Posterior vena cava (tissue), 2 donors: ENCODE measurements at regions not wholly inside any gene's neighbourhood (a gene's known extent, or its start where the extent isn't known, plus 50 kb on each side); places are given as distances from the start of the nearest gene placed in this dataset.

Experiments used
- DNase-seq: peaks from one replicate; pipeline ENCODE4 v3.0.0-alpha.2; 2020; ENCODE audit warnings: low spot score
- intact Hi-C, 2 donors: fragments of 100-400 bp; cut with DNase I; formaldehyde crosslinking; loops; one replicate each; pipeline versions ENCODE4 v1.14.1 to v1.14.2; 2022 to 2023
- donor health status: DM: yes; HTN: yes; CAD: no.
- donor health status: DM: yes; HTN: yes; CAD: no.

- intact Hi-C loops, result no loop called here
- no peak for DNase-seq
Observed at GRCh38 chr5:152813526-152813925, 408.4 kb upstream of the NMUR2 start.

DNA sequence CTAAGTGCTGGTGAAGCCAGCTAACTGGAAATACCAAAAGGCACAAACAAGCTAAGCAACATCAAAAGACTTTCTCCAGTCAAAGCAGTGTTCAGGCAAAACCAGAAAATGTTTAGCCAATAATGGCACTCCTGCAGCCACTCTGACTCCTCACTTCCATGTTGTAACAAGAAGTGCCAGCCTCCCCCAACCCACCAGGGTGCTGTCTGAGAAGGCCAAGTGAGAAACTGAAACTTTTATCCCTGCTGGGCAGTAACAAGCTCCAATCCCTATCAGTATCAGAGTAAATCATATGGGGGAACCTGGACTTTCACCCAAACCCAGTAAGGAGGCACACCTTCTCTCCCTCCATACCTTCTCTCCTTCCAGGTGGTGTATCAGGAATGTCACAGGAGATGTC lies 414.8 kb upstream of the NMUR2 start:
- no peak for DNase-seq
- intact Hi-C loops, result no loop called here

- DNase-seq, result no peak
- intact Hi-C loops, result no loop called here
Observed at GRCh38 chr5:152824316-152824715, 419.2 kb upstream of the NMUR2 start.

GRCh38 chr5:152838241-152838786 lies 433.2 kb upstream of the NMUR2 start:
- intact Hi-C loops, result no loop called here
- DNase-seq, result no peak

- intact Hi-C loops, result no loop called here
- no peak for DNase-seq
Observed at GRCh38 chr5:152844713-152845112, 439.6 kb upstream of the NMUR2 start.

- no peak for DNase-seq
- intact Hi-C loops, result no loop called here
Observed at GRCh38 chr5:152853361-152853760, 448.3 kb upstream of the NMUR2 start.

GRCh38 chr5:152855441-152855840 lies 450.4 kb upstream of the NMUR2 start:
- intact Hi-C loops, result no loop called here
- no peak for DNase-seq

DNA sequence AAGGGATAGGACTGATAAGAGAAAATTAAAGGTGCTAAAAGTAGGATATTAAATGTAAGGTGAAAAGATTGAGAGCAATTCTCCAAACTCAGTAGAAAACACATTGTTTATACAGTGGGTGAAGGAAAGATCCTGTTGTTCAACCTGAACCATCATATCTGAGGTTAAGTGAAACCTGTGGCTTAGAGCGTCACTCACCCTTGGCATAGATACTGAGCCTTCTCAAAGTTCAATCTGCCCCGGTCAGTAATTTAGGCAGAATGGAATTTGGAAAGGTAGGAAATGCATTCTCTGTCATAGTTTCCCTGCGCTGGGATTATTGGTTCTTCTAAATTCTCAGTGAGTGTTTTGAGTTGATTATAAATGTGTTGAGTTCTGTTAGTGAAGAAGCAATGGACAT lies 456.2 kb upstream of the NMUR2 start:
- DNase-seq, result no peak
- intact Hi-C loops, result no loop called here

- DNase-seq, result no peak
- intact Hi-C loops, result no loop called here
Observed at GRCh38 chr5:152864447-152864846, 459.4 kb upstream of the NMUR2 start.

- intact Hi-C loops, result no loop called here
- no peak for DNase-seq
Observed at GRCh38 chr5:152864991-152865390, 459.9 kb upstream of the NMUR2 start.

- DNase-seq, result no peak
- intact Hi-C loops, result no loop called here
Observed at GRCh38 chr5:152869971-152870370, 464.9 kb upstream of the NMUR2 start.

DNA sequence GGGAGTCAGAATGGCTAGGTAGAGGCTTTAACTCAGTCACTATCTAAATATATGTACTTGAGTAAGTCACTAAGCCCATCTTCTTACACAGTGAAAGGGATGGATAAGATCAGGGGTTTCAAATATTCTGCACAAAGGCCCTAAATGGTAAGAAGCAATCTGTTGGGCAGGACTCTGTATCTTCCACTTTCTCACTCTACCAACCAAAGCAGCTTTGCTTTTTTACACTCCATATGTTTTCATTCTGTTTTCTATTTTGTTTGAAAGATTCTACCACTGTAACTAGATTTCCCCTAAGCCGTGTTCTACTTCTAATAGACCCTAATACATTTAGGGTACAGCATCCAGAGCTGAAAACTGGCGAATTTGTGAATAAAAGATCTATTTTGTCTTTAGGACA lies 477.5 kb upstream of the NMUR2 start:
- DNase-seq, result no peak
- intact Hi-C loops, result no loop called here

DNA sequence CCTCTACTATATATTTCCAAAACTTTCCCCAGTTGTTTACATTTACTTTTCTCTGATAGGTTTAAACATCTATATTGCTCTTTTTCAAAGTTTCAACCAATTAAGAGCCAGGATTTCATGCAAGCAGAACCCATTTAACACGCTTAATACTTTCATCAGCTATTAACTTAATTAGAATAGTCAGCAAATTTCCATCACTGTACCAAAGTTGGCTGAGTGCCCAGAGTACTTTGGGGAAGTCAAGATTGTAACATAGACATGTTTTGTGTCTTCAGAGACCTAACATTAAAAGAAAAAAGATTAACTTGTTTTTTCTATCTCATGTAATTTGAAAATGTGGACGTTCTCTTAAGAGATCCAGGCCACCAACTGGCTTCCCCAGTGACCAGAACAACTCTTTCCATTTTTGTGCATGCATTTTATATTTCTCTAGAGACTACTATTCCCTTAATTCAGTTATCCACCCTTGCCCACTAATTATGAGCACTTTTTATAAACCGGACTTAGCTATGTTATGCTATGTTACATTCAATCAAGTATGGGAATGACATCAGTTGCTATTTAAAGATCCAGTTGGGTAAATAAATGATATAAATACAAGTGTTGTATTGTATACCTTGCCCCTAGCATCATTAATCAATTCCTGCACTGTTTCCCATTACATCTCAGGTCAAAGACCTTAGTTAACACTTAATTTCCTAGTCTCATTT lies 478.1 kb upstream of the NMUR2 start:
- intact Hi-C loops, result no loop called here
- DNase-seq, result no peak

DNA sequence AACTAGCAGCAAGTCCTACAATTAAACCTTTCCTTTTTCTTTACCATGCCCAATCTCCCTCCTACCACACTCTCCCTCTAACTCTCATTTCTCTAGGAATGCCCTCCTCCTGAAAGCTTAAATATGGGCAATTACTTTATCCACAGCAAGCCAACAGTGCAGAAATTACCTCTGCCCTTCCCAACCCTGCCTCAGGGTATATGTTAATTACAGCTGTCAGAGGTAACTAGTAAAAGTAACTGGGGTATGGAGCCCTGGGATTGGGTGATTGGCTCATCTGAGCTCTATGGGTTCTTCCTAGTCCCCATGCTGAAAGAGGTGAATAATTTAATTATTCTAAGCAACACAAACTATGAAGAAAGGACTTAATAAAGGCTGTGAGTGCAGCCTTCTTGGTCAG lies 478.9 kb upstream of the NMUR2 start:
- intact Hi-C loops, result no loop called here
- DNase-seq, result no peak

GRCh38 chr5:152900332-152900731 lies 495.3 kb upstream of the NMUR2 start:
- DNase-seq, result no peak
- intact Hi-C loops, result no loop called here

DNA sequence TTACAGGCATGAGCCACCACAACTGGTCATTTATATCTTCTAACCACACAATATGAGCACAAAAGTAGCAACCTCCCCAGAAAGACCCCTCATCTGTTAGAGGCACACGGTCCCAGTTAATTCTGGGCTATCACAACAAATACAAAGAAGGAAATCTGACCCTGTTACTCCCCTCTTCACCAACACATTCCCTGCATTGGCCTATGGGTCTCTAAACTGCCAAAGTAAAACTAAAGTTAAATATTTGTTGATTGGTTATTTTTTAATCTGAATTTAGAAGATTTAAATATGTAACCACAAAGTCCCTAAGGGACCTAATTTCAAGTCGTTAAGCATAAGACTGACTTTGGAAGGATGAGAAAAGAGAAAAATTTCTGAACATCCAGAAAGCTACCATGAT lies 496.7 kb upstream of the NMUR2 start:
- intact Hi-C loops, result no loop called here
- DNase-seq, result no peak

GRCh38 chr5:152905286-152905685 lies 500.2 kb upstream of the NMUR2 start:
- intact Hi-C loops, result no loop called here
- no peak for DNase-seq

DNA sequence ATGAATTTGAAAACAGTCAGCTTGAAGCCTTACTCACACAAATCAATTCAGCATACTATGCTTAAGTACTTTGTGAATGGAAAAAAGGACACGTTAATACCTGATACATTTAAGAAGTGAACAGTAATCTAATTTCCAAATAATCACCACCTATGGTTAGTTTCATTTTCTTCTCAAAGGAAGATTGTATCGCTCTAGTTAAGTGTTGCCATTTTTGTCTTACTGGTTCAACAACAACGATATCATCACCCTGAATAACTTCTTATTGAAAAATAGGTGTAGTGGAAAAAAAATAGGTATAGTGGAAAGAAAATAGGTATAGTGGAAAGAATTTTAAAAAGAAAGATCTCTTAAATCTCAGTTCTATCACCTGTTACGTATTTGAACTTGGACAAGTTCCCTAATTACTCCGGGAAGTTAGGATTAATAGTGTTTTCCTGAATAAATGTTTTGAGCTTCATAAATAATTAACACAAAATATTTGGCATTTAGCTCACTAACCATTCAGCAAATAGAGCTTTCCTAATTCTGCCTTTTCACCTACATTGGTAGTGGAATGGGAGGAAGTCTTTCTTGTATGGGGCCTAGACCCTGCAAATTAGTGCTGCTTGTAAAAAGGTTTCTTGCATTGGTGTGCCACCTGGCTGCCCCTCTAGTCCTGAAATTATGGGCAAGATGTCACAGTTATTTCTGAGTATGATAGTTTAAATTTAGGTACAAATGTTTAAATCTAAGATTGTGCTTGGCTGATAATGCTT lies 502.6 kb upstream of the NMUR2 start:
- intact Hi-C loops, result no loop called here
- no peak for DNase-seq

- intact Hi-C loops, result loop anchor here in 1 of 2 donors (5.0 kb wide), 1 partner anchor 736 kb away; no protein-coding TSS in a partner anchor
Observed at GRCh38 chr5:152912924-152913323, 507.8 kb upstream of the NMUR2 start.

DNA sequence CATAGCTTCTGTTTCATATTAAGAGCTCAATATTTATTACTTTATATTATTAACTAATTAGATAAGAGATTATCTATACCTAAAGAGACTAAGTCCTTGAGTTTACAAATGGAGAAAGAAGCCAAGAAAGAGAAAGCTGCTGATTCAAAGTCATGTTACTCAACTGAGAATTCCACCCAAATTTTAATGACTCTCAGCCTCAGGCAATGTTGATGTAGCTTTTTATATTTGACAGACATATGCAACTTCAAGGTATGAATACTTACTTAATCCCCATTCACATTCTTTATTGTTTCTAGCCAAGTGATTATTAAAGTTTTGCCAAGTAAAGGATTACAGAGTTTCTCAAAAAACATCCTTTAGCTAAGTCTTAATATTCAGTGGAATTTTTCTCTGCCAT lies 527.5 kb upstream of the NMUR2 start:
- intact Hi-C loops, result no loop called here
- no peak for DNase-seq

More at GRCh38 chr5:152912924-152913323, 507.8 kb upstream of the NMUR2 start:
- no peak for DNase-seq

- no peak for DNase-seq
- intact Hi-C loops, result no loop called here
Observed at GRCh38 chr5:152933056-152933455, 528.0 kb upstream of the NMUR2 start.
